H9 (cell line): ENCODE measurements at regions not wholly inside any gene's neighbourhood (a gene's known extent, or its start where the extent isn't known, plus 50 kb on each side); places are given as distances from the start of the nearest gene placed in this dataset.

Experiments
- DNase-seq: peaks from one replicate; pipeline ENCODE4 v3.0.0-alpha.2; 2017
- H2AFZ ChIP-seq: one replicate; pipeline ENCODE4 v1.6.1; 2013; ENCODE audit warnings: mild to moderate bottlenecking, low read length, control low read depth, moderate library complexity
- H2AK5ac ChIP-seq: 2 replicates; pipeline ENCODE4 v1.6.1; 2013; ENCODE audit warnings: low read length, control low read depth, mixed read lengths; ENCODE audit not compliant: insufficient read length
- H2BK120ac ChIP-seq: one replicate; pipeline ENCODE4 v1.6.1; 2013; ENCODE audit warnings: low read depth, mild to moderate bottlenecking, low read length, control low read depth, inconsistent platforms; ENCODE audit not compliant: poor library complexity, severe bottlenecking
- H2BK12ac ChIP-seq: 2 replicates; pipeline ENCODE4 v1.6.1; 2013; ENCODE audit warnings: low read length, control low read depth, mixed read lengths, low read depth; ENCODE audit not compliant: insufficient read length
- H2BK15ac ChIP-seq: 2 replicates; pipeline ENCODE4 v1.6.1; 2013; ENCODE audit warnings: low read depth, low read length, control low read depth
- H2BK20ac ChIP-seq: one replicate; pipeline ENCODE4 v1.6.1; 2013; ENCODE audit warnings: low read depth, mild to moderate bottlenecking, low read length, control low read depth, inconsistent platforms; ENCODE audit not compliant: poor library complexity, severe bottlenecking
- H2BK5ac ChIP-seq: 2 replicates; pipeline ENCODE4 v1.6.1; 2013; ENCODE audit warnings: low read length, control low read depth, mixed read lengths; ENCODE audit not compliant: insufficient read length
- H3K14ac ChIP-seq: 2 replicates; pipeline ENCODE4 v1.6.1; 2013; ENCODE audit warnings: low read length, control low read depth; ENCODE audit not compliant: insufficient read depth
- H3K18ac ChIP-seq: 2 replicates; pipeline ENCODE4 v1.6.1; 2013; ENCODE audit warnings: low read depth, mild to moderate bottlenecking, mixed read lengths, low read length, control low read depth; ENCODE audit not compliant: insufficient read length
- H3K23ac ChIP-seq: 2 replicates; pipeline ENCODE4 v1.6.1; 2013; ENCODE audit warnings: low read length, control low read depth, mixed read lengths, low read depth; ENCODE audit not compliant: insufficient read length
- H3K23me2 ChIP-seq: 2 replicates; pipeline ENCODE4 v1.6.1; 2013; ENCODE audit warnings: low read depth, mild to moderate bottlenecking, mixed read lengths, low read length, control low read depth; ENCODE audit not compliant: insufficient read length, poor library complexity, severe bottlenecking
- H3K27ac ChIP-seq: 2 replicates; pipeline ENCODE4 v1.5.1; 2013; ENCODE audit warnings: low read length, control low read depth, mixed read lengths, low read depth; ENCODE audit not compliant: insufficient read length
- H3K27me3 ChIP-seq: 2 replicates; pipeline ENCODE4 v1.6.1; 2013; ENCODE audit warnings: low read length, control low read depth, inconsistent platforms; ENCODE audit not compliant: insufficient read depth
- H3K4ac ChIP-seq: 2 replicates; pipeline ENCODE4 v1.6.1; 2013; ENCODE audit warnings: low read depth, mild to moderate bottlenecking, control low read depth, inconsistent platforms, low read length, moderate library complexity
- H3K4me1 ChIP-seq: 2 replicates; pipeline ENCODE4 v1.6.1; 2013; ENCODE audit warnings: low read length, control low read depth, inconsistent platforms; ENCODE audit not compliant: insufficient read depth
- H3K4me2 ChIP-seq: 2 replicates; pipeline ENCODE4 v1.6.1; 2013; ENCODE audit warnings: low read length, control low read depth, mixed read lengths; ENCODE audit not compliant: insufficient read length, insufficient read depth
- H3K56ac ChIP-seq: 2 replicates; pipeline ENCODE4 v1.6.1; 2013; ENCODE audit warnings: low read depth, mild to moderate bottlenecking, mixed read lengths, low read length, control low read depth; ENCODE audit not compliant: insufficient read length
- H3K79me1 ChIP-seq: 2 replicates; pipeline ENCODE4 v1.6.1; 2013; ENCODE audit warnings: low read depth, mild to moderate bottlenecking, moderate library complexity, low read length, control low read depth, inconsistent platforms; ENCODE audit not compliant: insufficient read depth, poor library complexity, severe bottlenecking
- H3K79me2 ChIP-seq: 2 replicates; pipeline ENCODE4 v1.6.1; 2013; ENCODE audit warnings: low read length, control low read depth, inconsistent platforms; ENCODE audit not compliant: insufficient read depth
- H3K9ac ChIP-seq: 2 replicates; pipeline ENCODE4 v1.6.1; 2013; ENCODE audit warnings: low read length, control low read depth, mixed read lengths; ENCODE audit not compliant: insufficient read length; ENCODE audit errors: extremely low read depth
- H3K9me3 ChIP-seq: one replicate; pipeline ENCODE4 v1.6.1; 2013; ENCODE audit warnings: low read depth, low read length, inconsistent platforms; ENCODE audit not compliant: control insufficient read depth
- H3T11ph ChIP-seq: one replicate; pipeline ENCODE4 v1.6.1; 2013; ENCODE audit warnings: mild to moderate bottlenecking, low read length, control low read depth, inconsistent platforms
- H4K20me1 ChIP-seq: one replicate; pipeline ENCODE4 v1.6.1; 2013; ENCODE audit not compliant: control insufficient read depth, insufficient read length, insufficient read depth
- H4K5ac ChIP-seq: 2 replicates; pipeline ENCODE4 v1.6.1; 2013; ENCODE audit warnings: low read depth, mild to moderate bottlenecking, mixed read lengths, low read length, control low read depth; ENCODE audit not compliant: insufficient read length
- H4K8ac ChIP-seq: replicated peaks from 2 replicates; pipeline ENCODE4 v1.6.1; 2013; ENCODE audit warnings: low read length, control low read depth, mixed read lengths, low read depth; ENCODE audit not compliant: insufficient read length
- H4K91ac ChIP-seq: 2 replicates; pipeline ENCODE4 v1.6.1; 2013; ENCODE audit warnings: low read depth, mild to moderate bottlenecking, moderate library complexity, mixed read lengths, low read length, control low read depth; ENCODE audit not compliant: insufficient read length
- H3K27ac Mint-ChIP-seq, 3 experiments: 2 replicates in 2 of 3; 3 replicates in 1 of 3; pipeline ENCODE4 v1.8.0; 2020 to 2021; ENCODE audit warnings: mixed read lengths in 3 of 3, mild to moderate bottlenecking in 1 of 3, moderate library complexity in 1 of 3
- H3K27me3 Mint-ChIP-seq: 2 replicates; pipeline ENCODE4 v1.8.0; 2021; ENCODE audit warnings: low read depth, mild to moderate bottlenecking, moderate library complexity, mixed read lengths
- H3K36me3 Mint-ChIP-seq, 3 experiments: 2 replicates in 2 of 3; 3 replicates in 1 of 3; pipeline ENCODE4 v1.8.0; 2020 to 2021; ENCODE audit warnings: low read depth in 3 of 3, mixed read lengths in 3 of 3; ENCODE audit not compliant: insufficient read depth in 1 of 3
- H3K4me1 Mint-ChIP-seq, 2 experiments: 2 replicates each; pipeline ENCODE4 v1.8.0; 2020; ENCODE audit warnings: mixed read lengths in 2 of 2
- H3K4me3 Mint-ChIP-seq, 2 experiments: 2 replicates in 1 of 2; 3 replicates in 1 of 2; pipeline ENCODE4 v1.8.0; 2020 to 2021; ENCODE audit warnings: mild to moderate bottlenecking in 2 of 2, mixed read lengths in 2 of 2, moderate library complexity in 1 of 2
- H3K9me3 Mint-ChIP-seq, 2 experiments: 2 replicates in 1 of 2; 3 replicates in 1 of 2; pipeline ENCODE4 v1.8.0; 2020; ENCODE audit warnings: mild to moderate bottlenecking in 2 of 2, mixed read lengths in 2 of 2, moderate library complexity in 1 of 2
- WGBS: extraction: QIAGEN DNeasy Blood & Tissue Kit; methylation state at CpG from one replicate; pipeline ENCODE4 v1.1.7; 2013; ENCODE audit warnings: missing lambda C conversion rate, low lambda C conversion rate, mixed read lengths; ENCODE audit not compliant: insufficient read length; ENCODE audit errors: extremely low coverage; 5-methylcytosine and 5-hydroxymethylcytosine counted together
- TF ChIP-seq, protein P1 (sequence below): fragments of 200-600 bp; sonication (generic); conservative IDR thresholded peaks from 3 replicates; pipeline ENCODE4 v1.8.0; 2021; ENCODE audit warnings: antibody characterized with exemption, mild to moderate bottlenecking

DNA sequence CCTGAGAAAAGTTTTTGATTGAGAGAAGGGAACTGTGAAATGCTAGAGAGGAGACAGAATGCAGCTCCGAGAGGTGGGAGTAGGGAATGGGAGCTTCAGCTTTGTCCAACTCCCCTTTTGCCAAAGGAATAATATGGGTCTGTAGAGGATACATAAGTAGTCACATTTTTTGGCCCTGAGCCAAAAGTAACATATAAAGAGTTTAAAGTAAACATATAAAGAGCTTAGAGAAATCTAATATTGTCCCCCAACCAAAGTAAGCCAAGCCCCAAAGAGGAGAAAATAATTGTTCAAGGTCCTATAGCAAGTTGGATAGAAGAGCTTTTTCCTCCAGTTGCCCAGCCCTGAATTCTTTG, 215.1 kb downstream of the TMEM114 start:
- no peak overlapping the region for H2BK15ac ChIP-seq
- no CpG with 5 or more reads among the region's 1 CpG for WGBS
- peaks cover 2 to 9% (median 4%) of the 10 kb centered on the region in 3 experiments; a peak in 4 of 7 replicates for H3K36me3 Mint-ChIP-seq
- TF ChIP-seq, protein P1, sequence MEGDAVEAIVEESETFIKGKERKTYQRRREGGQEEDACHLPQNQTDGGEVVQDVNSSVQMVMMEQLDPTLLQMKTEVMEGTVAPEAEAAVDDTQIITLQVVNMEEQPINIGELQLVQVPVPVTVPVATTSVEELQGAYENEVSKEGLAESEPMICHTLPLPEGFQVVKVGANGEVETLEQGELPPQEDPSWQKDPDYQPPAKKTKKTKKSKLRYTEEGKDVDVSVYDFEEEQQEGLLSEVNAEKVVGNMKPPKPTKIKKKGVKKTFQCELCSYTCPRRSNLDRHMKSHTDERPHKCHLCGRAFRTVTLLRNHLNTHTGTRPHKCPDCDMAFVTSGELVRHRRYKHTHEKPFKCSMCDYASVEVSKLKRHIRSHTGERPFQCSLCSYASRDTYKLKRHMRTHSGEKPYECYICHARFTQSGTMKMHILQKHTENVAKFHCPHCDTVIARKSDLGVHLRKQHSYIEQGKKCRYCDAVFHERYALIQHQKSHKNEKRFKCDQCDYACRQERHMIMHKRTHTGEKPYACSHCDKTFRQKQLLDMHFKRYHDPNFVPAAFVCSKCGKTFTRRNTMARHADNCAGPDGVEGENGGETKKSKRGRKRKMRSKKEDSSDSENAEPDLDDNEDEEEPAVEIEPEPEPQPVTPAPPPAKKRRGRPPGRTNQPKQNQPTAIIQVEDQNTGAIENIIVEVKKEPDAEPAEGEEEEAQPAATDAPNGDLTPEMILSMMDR = no peak
- no peak overlapping the region for H4K8ac ChIP-seq
- no peak overlapping the region for H3T11ph ChIP-seq
- H3K4me3 Mint-ChIP-seq = no peak overlapping the region
- H3K23me2 ChIP-seq = no peaks in the 10 kb centered on the region
- no peak overlapping the region for H4K91ac ChIP-seq
- H3K4ac ChIP-seq = no peak overlapping the region
- no peak overlapping the region for H3K4me2 ChIP-seq
- no peak overlapping the region for H2AFZ ChIP-seq
- no peaks in the 10 kb centered on the region for H3K79me2 ChIP-seq
- DNase-seq = no peak
- no peaks in the 10 kb centered on the region for H4K20me1 ChIP-seq
- H3K79me1 ChIP-seq = no peaks in the 10 kb centered on the region
- H3K4me1 Mint-ChIP-seq = peaks cover 24 to 44% of the 10 kb centered on the region in 2 experiments
- H2BK12ac ChIP-seq = no peak overlapping the region
- no peak overlapping the region for H3K14ac ChIP-seq
- no peak overlapping the region for H2BK5ac ChIP-seq
- H3K4me1 ChIP-seq = no peaks in the 10 kb centered on the region
- no peaks in the 10 kb centered on the region for H3K27me3 Mint-ChIP-seq
- peaks cover 5 to 10% of the 10 kb centered on the region in 2 experiments; a peak in 4 of 5 replicates for H3K9me3 Mint-ChIP-seq
- H3K9ac ChIP-seq = no peak overlapping the region
- H3K27ac Mint-ChIP-seq = no peak overlapping the region
- no peak overlapping the region for H3K23ac ChIP-seq
- no peak overlapping the region for H2AK5ac ChIP-seq
- no peak overlapping the region for H3K27ac ChIP-seq
- no peaks in the 10 kb centered on the region for H3K9me3 ChIP-seq
- no peak overlapping the region for H2BK120ac ChIP-seq
- H3K18ac ChIP-seq = no peak overlapping the region
- H4K5ac ChIP-seq = no peak overlapping the region
- no peak overlapping the region for H2BK20ac ChIP-seq
- H3K56ac ChIP-seq = no peak overlapping the region
- no peaks in the 10 kb centered on the region for H3K27me3 ChIP-seq
